NCI-H345 treated with DMSO at 0.1 percent for 48 hours (cell line): ENCODE measurements at regions not wholly inside any gene's neighbourhood (a gene's known extent, or its start where the extent isn't known, plus 50 kb on each side); places are given as distances from the start of the nearest gene placed in this dataset.

Experiments used
- DNase-seq: peaks from one replicate; lab custom pipeline; 2025; ENCODE audit not compliant: unreplicated experiment; lab: John Stamatoyannopoulos, UW

DNA sequence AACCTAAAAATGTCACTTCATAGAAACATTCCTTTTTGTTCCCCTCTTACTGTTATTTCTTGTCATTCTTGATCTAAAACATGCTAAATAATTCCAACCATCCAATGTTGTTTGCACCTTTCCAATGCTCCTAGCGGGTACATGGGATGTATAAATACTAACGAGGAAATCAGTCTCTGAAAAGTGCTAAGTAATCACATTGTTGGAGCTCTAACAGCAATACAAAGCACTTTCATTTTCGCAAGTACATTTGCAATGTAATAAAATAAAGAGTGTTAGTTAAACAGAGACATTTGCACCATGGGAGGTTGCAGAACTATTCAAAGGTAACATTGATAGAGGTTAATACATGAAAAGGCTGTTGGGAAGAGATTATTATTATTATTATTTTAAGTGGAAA is 286.2 kb upstream of the ACVR2A start:
- no peak for DNase-seq

DNA sequence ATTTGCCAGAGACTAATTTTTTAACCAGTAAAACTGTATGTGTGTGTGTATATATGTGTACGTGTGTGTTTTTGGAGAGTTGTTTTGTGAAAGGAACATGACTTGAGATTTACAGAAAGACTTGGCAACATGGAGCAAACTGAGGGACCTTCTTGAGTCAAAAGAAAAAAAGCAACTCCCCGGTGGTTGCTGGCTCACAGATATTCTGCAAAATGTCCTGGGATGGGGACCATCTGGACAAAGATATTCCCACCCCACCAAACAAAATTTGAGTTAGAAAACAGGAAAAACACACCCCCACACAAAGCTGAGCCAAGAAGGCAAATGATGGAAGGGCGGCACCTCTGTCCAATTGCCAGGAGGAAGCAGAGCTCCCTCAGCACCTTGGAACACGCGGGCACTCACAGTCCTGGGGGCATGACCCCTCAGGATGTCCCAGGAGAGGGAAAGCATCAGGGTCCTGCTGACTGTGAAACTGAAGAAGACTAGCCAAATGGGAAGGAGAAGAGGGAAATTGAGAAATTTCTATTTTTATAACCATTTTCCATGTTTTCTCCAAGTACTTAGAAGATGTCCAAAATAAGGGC is 290.2 kb upstream of the ACVR2A start:
- no peak for DNase-seq

DNA sequence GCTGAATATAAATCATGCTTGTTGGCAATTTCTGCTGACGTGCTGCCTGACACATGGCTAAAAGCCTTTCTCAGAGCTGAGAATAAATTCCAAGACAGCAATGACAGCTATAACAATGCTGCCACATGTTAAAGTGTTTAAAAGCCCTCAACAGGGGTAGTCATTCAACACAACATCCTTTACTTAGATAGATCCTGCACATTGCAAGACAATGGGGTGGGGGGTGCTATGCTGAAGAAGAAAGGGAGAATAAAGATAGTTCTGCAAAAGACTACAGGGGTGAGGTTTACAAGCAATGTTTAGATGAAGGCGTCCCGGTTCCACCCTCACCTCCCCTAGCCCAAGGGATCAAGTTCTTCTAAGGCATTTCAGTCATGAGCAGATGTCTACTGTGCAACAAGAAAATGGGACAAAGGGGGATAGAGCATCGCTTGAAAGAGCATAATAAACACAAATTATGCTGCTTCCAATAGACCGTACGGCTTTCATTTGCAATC is 291.0 kb upstream of the ACVR2A start:
- DNase-seq, result no peak

DNA sequence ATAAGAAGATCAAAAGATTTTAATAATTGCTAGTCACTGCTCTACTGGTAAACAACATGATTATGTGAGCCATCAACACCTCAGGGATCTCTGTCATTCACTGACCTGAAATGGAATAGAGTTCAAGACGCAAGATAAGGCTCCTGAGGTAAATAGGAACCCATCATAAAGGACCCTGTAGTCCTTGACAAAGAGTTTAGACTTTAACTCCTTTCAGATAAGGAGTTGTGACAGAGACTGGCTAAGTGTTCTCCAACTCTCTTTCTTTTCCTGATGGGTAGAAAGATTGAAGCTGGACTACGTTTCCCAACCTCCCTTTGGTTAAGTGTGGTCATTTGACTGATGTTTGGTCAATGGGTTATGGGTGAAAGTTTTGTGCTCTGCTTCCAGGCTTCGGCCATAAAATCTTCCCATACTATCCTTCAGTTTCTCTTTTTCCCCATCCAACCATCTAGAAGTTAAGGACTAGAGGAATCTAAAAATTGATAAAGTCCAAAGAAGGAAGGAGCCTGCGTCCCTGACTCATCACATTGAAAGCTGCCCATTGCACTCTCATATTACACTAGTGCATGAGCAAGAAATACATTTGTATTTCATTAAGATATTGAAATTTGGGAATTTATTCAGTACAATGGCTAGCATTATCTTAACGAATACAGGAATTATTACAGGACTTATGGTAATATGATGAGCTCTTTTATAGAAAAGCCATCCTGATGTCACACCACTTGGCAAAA is 293.7 kb upstream of the ACVR2A start:
- DNase-seq, result no peak

DNA sequence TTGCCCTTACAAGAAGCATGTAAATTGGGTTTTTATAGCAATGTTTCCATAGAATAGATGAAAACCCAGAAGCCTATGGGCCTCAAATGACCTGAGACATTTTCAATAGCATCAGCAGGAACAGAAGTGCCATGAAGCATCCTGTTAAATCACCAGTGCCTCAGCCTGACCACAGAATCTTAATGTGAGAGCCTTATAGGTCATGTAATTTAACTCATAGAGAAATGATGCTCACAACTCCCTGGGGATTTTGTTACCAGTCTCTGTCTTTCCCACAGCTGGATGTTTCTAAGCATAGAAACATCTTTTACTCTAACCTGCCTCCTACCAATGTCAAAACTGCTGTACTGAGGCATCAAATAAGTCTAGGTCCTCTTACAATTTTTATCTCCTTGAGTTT is 295.8 kb upstream of the ACVR2A start:
- DNase-seq, result no peak

DNA sequence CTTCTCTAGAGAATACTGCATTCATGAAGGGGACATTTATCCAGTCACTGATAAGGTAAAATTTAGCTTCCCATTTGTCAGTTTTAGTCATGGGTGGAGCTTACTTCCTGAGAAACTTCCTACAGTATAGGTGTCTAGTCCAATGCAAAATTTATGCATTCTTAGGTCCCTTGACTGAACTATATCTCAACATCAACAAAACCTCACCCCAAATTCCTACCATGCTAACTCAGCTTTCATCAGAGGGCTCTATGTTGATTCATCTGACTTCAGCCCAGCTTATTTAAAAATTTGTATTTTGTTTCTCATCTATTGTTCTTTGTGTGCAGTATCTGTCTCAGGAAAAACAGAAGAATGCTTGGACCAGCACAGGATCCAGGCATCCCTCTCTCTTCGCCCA is 296.4 kb upstream of the ACVR2A start:
- DNase-seq, result no peak

DNA sequence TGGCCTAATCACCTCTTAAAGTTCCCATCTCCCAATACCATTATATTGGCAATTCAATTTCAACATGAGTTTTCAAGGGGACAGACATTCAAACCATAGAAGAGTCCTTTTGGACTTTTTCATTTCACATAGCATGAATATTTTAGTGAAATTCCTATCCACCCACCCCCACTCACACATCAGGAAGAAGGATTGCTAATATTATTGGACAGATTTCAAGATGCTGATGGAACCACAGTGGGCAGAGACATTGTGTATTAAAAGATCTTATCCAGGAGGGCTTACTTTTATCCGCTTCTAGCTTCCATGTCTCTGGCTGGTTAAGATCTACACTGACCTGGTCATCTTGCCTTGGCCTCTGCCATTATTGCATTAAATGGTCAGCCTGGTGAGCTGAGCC is 297.4 kb upstream of the ACVR2A start:
- DNase-seq, result no peak

DNA sequence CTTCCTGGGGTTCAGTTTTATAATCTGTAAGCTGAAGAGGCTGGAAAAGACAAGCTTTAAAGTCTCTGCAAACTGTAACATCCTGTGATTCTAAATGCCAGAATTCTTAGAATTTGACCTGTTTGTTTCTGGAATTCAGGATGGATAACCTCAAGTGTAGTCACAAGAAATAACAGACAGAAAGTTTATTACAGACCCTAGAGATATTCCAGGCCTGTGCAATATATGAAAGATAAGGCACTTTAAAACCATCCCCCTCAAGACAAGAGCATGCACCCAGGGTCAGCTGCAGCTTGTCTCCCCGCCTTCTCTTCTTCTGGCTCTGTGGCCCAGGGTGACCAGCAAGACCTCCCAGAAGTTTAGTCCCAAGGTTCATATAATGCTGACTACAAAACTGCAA is 298.7 kb upstream of the ACVR2A start:
- no peak for DNase-seq

DNA sequence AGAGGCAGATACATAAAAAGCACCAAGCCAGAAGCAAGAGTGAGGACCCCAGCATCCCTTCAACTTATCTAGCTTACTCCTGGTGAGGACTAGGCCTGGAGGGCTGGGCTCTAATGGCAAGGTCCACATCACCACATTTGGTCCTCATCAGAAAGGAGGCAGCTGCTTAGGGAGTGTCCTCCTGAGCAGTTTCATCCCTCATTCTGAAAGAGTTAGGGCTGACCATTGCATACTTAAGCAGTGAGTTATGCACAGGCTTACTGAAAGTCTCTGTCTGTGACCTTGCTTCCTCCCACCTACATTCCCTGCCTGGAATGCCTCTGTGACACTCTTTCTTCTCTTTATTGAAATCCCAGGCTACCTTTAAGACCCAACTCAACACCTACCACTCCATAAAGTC is 301.8 kb upstream of the ACVR2A start:
- DNase-seq, result no peak

DNA sequence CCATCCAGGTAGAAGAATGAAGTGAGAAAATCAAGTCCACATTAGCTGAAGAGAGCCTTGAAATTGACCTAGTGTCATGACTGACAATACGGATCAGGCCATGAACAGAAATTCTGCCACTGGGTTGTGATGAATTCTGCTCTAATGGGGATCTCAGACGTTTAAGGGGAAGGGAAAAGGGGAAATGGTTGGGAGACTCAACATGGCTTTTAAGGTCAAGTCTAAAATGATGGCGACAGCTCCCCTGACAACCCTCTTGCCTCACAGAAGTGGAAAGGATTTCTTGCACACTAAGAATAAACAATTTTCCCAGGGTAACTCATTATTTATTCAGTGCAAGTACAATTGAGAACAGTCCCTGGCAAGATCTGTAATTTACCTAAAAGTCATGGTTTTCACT is 302.5 kb upstream of the ACVR2A start:
- no peak for DNase-seq

DNA sequence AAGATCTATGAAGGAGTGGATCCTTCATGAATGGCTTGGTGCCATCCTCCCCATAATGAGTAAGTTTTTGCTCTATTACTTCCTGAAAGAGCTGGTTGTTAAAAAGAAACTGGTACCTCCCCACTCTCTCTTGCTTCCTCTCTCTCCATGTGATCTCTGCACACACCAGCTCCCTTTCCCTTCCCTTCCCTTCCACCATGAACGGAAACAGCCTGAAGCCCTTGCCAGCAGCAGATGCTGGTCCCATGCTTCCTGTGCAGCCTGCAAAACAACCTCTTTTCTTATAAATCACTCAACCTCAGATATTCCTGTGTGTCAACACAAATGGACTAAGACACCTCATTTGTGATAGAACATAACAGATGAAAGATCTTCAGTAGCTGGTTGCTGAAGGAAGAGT is 303.5 kb upstream of the ACVR2A start:
- DNase-seq, result no peak

DNA sequence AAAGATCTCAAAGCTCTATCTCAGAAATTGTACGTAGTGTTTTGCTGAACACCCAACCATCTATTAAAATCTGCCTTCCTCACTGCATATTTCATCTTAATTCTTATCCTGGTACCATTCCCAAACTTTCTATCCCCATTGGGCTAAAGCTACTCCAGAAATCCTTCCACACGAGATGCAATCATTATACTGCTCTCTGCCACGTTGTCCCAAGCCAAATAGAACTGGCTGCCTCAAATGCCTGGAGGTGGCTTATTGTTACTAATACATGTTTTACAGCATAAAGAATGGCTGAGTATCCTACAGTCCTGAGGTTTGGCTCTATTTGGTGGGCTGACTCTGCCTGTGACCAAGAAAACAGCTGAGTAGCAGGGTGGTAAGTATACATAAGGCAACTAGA is 306.0 kb upstream of the ACVR2A start:
- DNase-seq, result no peak

DNA sequence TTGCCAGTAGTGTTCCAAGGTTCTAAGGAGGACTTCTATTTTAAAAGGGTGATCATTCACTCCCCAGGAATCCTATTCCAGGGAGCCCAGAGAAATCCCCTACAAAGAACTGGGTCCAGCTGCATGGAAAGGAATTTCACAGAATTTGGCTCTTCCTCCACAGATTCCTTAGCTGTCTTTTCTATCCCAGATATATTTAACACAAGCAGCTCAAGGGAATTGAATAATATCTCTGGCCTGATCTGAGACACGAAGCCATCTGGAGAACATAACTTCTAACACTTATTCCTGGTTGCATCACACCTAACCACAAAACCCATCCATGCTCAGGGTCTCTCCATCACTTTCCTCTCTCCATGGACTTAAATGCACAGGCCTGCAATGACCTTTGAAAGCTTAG is 306.7 kb upstream of the ACVR2A start:
- no peak for DNase-seq

DNA sequence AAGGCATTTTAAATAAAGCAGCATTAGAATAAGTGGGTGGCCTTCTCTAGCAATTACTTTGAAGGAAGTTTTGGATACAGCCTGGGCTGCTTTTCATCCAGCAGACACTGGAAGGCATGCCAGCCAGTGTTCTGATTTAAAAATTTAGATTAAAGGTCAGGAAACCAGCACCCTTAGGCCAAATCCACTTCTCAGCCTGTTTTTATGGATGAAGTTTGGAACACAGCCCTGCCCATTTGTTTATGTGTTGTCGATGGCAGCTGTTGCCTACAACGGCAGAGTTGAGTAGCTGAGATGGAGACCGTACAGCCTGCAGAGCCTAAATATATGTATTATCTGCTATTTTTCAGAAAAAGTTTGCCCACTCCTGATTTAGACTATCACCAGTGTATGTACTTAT is 313.6 kb upstream of the ACVR2A start:
- DNase-seq, result no peak

DNA sequence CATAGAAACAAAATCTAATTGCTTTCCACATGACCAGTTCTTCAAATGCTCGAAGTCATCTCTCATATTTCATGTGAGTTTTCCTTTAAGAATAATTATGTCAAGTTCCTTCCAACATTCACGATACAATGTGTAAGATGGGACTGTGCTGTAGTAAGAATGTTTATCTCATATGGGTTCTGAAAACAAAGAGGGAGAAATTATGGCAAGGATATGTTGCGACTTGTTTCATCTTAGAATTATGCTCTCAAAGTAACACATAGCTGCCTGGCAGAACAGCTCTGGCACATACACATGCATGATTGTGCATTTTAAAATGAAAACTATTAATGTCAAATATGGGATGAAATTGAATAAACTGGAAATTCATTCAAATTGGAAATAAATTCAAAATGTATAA is 314.8 kb upstream of the ACVR2A start:
- no peak for DNase-seq

DNA sequence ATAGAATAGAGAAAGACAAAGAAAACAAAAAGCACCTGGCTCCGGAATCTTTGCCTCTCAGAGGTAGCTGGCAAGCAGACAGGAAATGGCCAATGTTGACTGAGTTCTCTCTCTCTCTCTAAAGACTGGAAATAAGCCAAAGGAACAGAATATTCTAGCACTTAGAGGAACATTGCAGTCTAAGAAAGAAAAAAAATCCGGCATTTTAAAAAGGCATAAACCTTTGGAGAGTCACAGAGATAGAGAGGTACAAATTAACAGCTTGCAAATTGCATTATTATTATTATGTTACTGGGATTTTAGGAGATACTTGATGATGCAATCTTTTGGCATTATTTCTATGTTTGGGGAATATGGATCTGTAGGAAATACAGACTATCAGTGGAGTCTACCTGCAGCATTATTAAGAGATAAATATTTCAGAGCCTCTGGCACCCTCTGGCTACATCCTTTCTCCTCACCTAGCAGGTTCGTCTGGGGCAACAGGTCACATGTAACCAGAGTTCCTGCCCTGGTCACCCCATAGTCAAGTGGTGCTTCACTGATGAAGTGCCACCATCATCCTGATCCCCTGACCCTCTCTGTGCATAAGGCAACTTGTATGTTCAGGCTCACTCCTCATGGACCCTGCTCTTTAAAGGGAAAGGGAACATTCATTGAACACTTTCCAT is 318.9 kb upstream of the ACVR2A start:
- DNase-seq, result peak; percentile 58

DNA sequence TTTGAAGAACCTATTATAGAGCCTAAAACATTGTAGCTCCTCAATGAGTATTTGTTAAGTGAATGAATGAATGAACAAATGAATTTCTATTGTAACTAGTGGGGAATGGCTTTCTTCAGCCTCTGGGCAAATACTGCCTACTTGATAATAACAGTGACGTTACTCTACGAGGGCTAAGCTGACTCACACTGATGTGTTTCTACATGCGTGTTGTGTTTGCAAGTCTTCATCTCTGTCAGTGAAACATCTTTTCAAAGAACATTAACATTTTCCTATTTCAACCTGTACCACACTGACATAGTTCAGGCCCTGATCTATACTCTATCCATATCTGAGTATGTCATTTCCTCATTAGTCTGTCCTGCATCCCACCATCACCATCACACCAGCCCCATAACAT is 319.9 kb upstream of the ACVR2A start:
- no peak for DNase-seq

DNA sequence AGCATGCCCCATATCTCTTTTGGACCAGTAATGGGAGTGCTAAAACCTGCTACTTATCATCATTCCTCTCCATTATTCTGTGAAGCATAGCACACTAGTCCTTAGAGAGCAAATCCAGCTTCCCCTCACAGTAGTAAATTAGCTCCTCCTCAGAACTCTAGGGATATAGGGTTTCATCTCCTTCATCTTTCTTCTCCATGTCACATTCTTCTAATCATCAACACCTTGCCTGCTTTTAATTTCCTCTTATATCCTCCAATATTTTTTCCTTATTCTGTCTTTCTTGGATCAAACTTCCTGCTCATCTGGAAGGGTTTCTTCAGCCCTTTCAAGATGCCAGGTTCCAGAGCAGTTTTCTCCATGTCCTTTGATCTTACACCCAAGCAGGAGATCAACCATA is 321.4 kb upstream of the ACVR2A start:
- DNase-seq, result no peak

DNA sequence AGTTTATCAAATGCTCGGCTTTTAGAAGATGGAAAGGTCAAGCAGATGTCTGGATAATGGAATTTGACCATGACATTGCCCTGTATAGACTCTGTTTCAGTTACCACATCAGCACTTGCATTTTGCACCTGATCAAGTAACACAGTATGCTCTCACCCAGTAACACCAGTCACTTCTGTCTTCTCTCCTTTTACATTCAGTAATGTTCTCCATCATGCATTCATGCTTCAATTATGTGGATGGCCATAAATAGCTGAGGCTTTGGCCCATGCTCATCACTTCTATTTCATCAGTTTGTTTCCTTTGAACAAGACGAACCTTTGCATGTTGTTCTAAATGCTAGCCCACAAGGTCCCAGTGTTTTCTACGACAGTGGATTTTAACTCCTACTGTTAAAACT is 322.9 kb upstream of the ACVR2A start:
- DNase-seq, result no peak

DNA sequence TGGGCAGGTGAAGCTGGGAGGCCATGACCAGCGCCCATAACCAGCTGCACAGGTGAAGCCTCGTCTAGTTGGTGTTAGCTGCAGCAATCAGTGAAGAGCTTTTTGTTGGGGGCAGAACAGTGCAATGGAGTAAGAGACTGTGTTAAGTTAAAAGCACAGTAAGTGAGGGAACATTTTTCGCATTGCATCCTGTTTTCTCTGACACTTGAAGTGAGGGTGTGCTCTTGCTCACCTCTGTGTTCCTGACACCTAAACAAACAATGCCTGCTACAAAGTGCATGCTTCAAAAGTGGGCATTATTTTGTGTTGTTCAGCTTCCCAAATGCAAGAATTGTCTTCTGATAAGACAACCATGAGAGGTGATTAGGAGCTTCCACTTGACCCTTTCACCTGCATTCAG is 324.0 kb upstream of the ACVR2A start:
- peak; percentile 19 for DNase-seq

DNA sequence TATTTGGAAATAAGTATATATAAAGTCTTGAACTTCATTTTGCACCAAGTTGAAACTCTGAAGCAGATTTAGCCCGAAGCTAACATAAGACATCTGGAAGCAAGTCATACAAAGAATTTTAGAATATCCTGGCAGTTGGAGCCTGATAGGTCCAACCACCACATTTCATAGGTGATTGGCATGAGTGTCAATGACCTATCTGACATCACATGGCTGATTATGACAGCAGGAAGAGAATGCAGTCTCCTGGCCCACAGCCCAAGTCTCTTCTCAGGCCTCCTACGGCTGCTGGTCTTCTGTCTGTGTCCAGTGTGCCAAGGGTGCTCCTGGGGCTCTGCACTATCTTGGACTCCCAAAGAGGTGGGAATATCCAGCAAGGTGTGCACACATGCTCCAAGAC is 325.7 kb upstream of the ACVR2A start:
- DNase-seq, result no peak

DNA sequence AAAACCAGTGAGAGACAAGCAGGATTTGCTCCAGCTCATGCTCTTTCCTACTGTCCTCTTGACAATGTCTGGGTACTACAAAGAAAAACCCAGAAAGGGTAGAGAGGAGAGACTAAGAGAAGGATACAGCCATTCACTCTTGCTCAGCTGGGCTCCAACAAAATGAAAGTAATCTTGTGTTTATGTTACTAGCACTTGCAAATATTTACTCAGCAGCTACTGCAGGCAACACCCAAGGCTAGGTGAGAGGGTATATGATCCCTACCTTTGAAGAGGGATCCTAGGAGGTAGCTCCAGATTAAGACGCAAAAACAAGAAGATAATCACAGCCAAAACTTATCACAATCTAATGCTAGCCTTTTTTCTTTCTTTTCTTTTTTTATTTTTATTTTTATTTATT is 329.6 kb upstream of the ACVR2A start:
- DNase-seq, result no peak
